ENCODE measurements at regions not wholly inside any gene's neighbourhood (a gene's known extent, or its start where the extent isn't known, plus 50 kb on each side); places are given as distances from the start of the nearest gene placed in this dataset.
"Not testable (repeated sequence)": the region's sequence is repeated elsewhere in the genome, so short reads cannot be mapped to it uniquely, and the experiment has no call there.

- Histone ChIP-seq H2BK15ac (ENCODE audit: low read depth, poor library complexity, severe bottlenecking) (no peak overlapping the region), H3K4me2 (ENCODE audit: low read length, poor library complexity, severe bottlenecking) (no peak overlapping the region), H3K4me1 (ENCODE audit: control insufficient read depth, insufficient read depth, low read depth, low read length) (no peaks in the 10 kb centered on the region), H2AFZ (ENCODE audit: low read depth, low read length) (no peak overlapping the region), H3K4me3 (ENCODE audit: insufficient read depth in 1 of 2, low read depth in 1 of 2, low read length in 2 of 2) (no peak overlapping the region), H3K79me1 (replicated peaks; ENCODE audit: low read length, poor library complexity, severe bottlenecking) (no peaks in the 10 kb centered on the region), H3K9ac (ENCODE audit: low read length) (no peak overlapping the region), H4K8ac (ENCODE audit: low read length) (no peak overlapping the region), H2BK12ac (ENCODE audit: low read length in 2 of 2) (no peak overlapping the region), H3K4ac (ENCODE audit: low read depth in 1 of 2, low read length in 2 of 2) (no peak overlapping the region), H3K14ac (ENCODE audit: low read length in 2 of 2) (no peak overlapping the region), H2BK120ac (ENCODE audit: low read depth, low read length) (no peak overlapping the region), H3K27me3 (ENCODE audit: control insufficient read depth in 1 of 2, insufficient read depth in 1 of 2, low read length in 2 of 2) (no peaks in the 10 kb centered on the region), H3K9me3 (ENCODE audit: control insufficient read depth, low read length) (peaks cover 20% of the 10 kb centered on the region), H2BK5ac (ENCODE audit: low read depth, low read length, poor library complexity, severe bottlenecking) (no peak overlapping the region), H3K27ac (ENCODE audit: low read length, poor library complexity, severe bottlenecking) (no peak overlapping the region), H4K91ac (ENCODE audit: low read length) (no peak overlapping the region), H2AK5ac (ENCODE audit: low read length, severe bottlenecking) (no peak overlapping the region), H3K23ac (ENCODE audit: low read length in 2 of 2) (no peak overlapping the region), H3K36me3 (ENCODE audit: control insufficient read depth in 1 of 2, insufficient read depth in 2 of 2, low read depth in 1 of 2, low read length in 2 of 2) (no peaks in the 10 kb centered on the region), H3K18ac (ENCODE audit: low read depth in 1 of 2, low read length in 2 of 2) (no peak overlapping the region)
- DNase-seq, result no peak
- whole genome bisulfite sequencing, result 59% methylated on average over 1 of the region's 2 CpGs
Measured at GRCh38 chr3:82378392-82378791, 616.9 kb upstream of the GBE1 start.

GRCh38 chr3:82376883-82377282 lies 615.4 kb upstream of the GBE1 start:
- no peak overlapping the region for H3K4me3 ChIP-seq (ENCODE audit: insufficient read depth in 1 of 2, low read depth in 1 of 2, low read length in 2 of 2)
- H3K79me1 ChIP-seq (replicated peaks; ENCODE audit: low read length, poor library complexity, severe bottlenecking), result no peaks in the 10 kb centered on the region
- no peaks in the 10 kb centered on the region for H3K36me3 ChIP-seq (ENCODE audit: control insufficient read depth in 1 of 2, insufficient read depth in 2 of 2, low read depth in 1 of 2, low read length in 2 of 2)
- peaks cover 20% of the 10 kb centered on the region for H3K9me3 ChIP-seq (ENCODE audit: control insufficient read depth, low read length)
- no peak overlapping the region for H3K18ac ChIP-seq (ENCODE audit: low read depth in 1 of 2, low read length in 2 of 2)
- no peak overlapping the region for H4K91ac ChIP-seq (ENCODE audit: low read length)
- H4K8ac ChIP-seq (ENCODE audit: low read length), result no peak overlapping the region
- H3K4ac ChIP-seq (ENCODE audit: low read depth in 1 of 2, low read length in 2 of 2), result no peak overlapping the region
- H2BK5ac ChIP-seq (ENCODE audit: low read depth, low read length, poor library complexity, severe bottlenecking), result no peak overlapping the region
- H2BK12ac ChIP-seq (ENCODE audit: low read length in 2 of 2), result no peak overlapping the region
- H3K4me2 ChIP-seq (ENCODE audit: low read length, poor library complexity, severe bottlenecking), result no peak overlapping the region
- 34% methylated on average over 2 of the region's 3 CpGs for WGBS
- no peaks in the 10 kb centered on the region for H3K4me1 ChIP-seq (ENCODE audit: control insufficient read depth, insufficient read depth, low read depth, low read length)
- no peak overlapping the region for H2BK15ac ChIP-seq (ENCODE audit: low read depth, poor library complexity, severe bottlenecking)
- H3K27me3 ChIP-seq (ENCODE audit: control insufficient read depth in 1 of 2, insufficient read depth in 1 of 2, low read length in 2 of 2), result no peaks in the 10 kb centered on the region
- DNase-seq, result no peak
- H2BK120ac ChIP-seq (ENCODE audit: low read depth, low read length), result no peak overlapping the region
- H3K23ac ChIP-seq (ENCODE audit: low read length in 2 of 2), result no peak overlapping the region
- no peak overlapping the region for H3K9ac ChIP-seq (ENCODE audit: low read length)
- H2AK5ac ChIP-seq (ENCODE audit: low read length, severe bottlenecking), result no peak overlapping the region
- no peak overlapping the region for H3K14ac ChIP-seq (ENCODE audit: low read length in 2 of 2)
- H2AFZ ChIP-seq (ENCODE audit: low read depth, low read length), result no peak overlapping the region
- H3K27ac ChIP-seq (ENCODE audit: low read length, poor library complexity, severe bottlenecking), result no peak overlapping the region

- H3K14ac ChIP-seq (ENCODE audit: low read length in 2 of 2); DNase-seq; H3K4me3 ChIP-seq (ENCODE audit: insufficient read depth in 1 of 2, low read depth in 1 of 2, low read length in 2 of 2); H2BK12ac ChIP-seq (ENCODE audit: low read length in 2 of 2); H3K23ac ChIP-seq (ENCODE audit: low read length in 2 of 2); H3K4me2 ChIP-seq (ENCODE audit: low read length, poor library complexity, severe bottlenecking); H3K27ac ChIP-seq (ENCODE audit: low read length, poor library complexity, severe bottlenecking); H2BK15ac ChIP-seq (ENCODE audit: low read depth, poor library complexity, severe bottlenecking); H3K4me1 ChIP-seq (ENCODE audit: control insufficient read depth, insufficient read depth, low read depth, low read length); H2BK120ac ChIP-seq (ENCODE audit: low read depth, low read length); H3K36me3 ChIP-seq (ENCODE audit: control insufficient read depth in 1 of 2, insufficient read depth in 2 of 2, low read depth in 1 of 2, low read length in 2 of 2); H3K18ac ChIP-seq (ENCODE audit: low read depth in 1 of 2, low read length in 2 of 2); H4K91ac ChIP-seq (ENCODE audit: low read length); H2AK5ac ChIP-seq (ENCODE audit: low read length, severe bottlenecking); H2BK5ac ChIP-seq (ENCODE audit: low read depth, low read length, poor library complexity, severe bottlenecking); H3K4ac ChIP-seq (ENCODE audit: low read depth in 1 of 2, low read length in 2 of 2); H2AFZ ChIP-seq (ENCODE audit: low read depth, low read length); H4K8ac ChIP-seq (ENCODE audit: low read length); H3K27me3 ChIP-seq (ENCODE audit: control insufficient read depth in 1 of 2, insufficient read depth in 1 of 2, low read length in 2 of 2); H3K9ac ChIP-seq (ENCODE audit: low read length); H3K79me1 ChIP-seq (replicated peaks; ENCODE audit: low read length, poor library complexity, severe bottlenecking): not testable (repeated sequence)
- H3K9me3 ChIP-seq (ENCODE audit: control insufficient read depth, low read length), result peaks cover 16% of the 10 kb centered on the region
- WGBS, result 68% methylated on average over 3 of the region's 4 CpGs
Measured at GRCh38 chr3:82373833-82374232, 612.4 kb upstream of the GBE1 start.

- Histone ChIP-seq H3K4me2 (ENCODE audit: low read length, poor library complexity, severe bottlenecking) (no peak overlapping the region), H2BK15ac (ENCODE audit: low read depth, poor library complexity, severe bottlenecking) (no peak overlapping the region), H2BK120ac (ENCODE audit: low read depth, low read length) (no peak overlapping the region), H2BK12ac (ENCODE audit: low read length in 2 of 2) (no peak overlapping the region), H3K14ac (ENCODE audit: low read length in 2 of 2) (no peak overlapping the region), H3K36me3 (ENCODE audit: control insufficient read depth in 1 of 2, insufficient read depth in 2 of 2, low read depth in 1 of 2, low read length in 2 of 2) (no peaks in the 10 kb centered on the region), H3K23ac (ENCODE audit: low read length in 2 of 2) (no peak overlapping the region), H3K9me3 (ENCODE audit: control insufficient read depth, low read length) (no peaks in the 10 kb centered on the region), H3K27me3 (ENCODE audit: control insufficient read depth in 1 of 2, insufficient read depth in 1 of 2, low read length in 2 of 2) (no peaks in the 10 kb centered on the region), H2BK5ac (ENCODE audit: low read depth, low read length, poor library complexity, severe bottlenecking) (no peak overlapping the region), H4K91ac (ENCODE audit: low read length) (no peak overlapping the region), H4K8ac (ENCODE audit: low read length) (no peak overlapping the region), H3K4ac (ENCODE audit: low read depth in 1 of 2, low read length in 2 of 2) (no peak overlapping the region), H3K9ac (ENCODE audit: low read length) (no peak overlapping the region), H3K4me3 (ENCODE audit: insufficient read depth in 1 of 2, low read depth in 1 of 2, low read length in 2 of 2) (no peak overlapping the region), H3K79me1 (replicated peaks; ENCODE audit: low read length, poor library complexity, severe bottlenecking) (no peaks in the 10 kb centered on the region), H2AK5ac (ENCODE audit: low read length, severe bottlenecking) (no peak overlapping the region), H3K27ac (ENCODE audit: low read length, poor library complexity, severe bottlenecking) (no peak overlapping the region), H3K18ac (ENCODE audit: low read depth in 1 of 2, low read length in 2 of 2) (no peak overlapping the region), H3K4me1 (ENCODE audit: control insufficient read depth, insufficient read depth, low read depth, low read length) (no peaks in the 10 kb centered on the region), H2AFZ (ENCODE audit: low read depth, low read length) (no peak overlapping the region)
- no peak for DNase-seq
- 78% methylated on average over 2 of the region's 4 CpGs for WGBS
Measured at GRCh38 chr3:82364827-82365226, 603.4 kb upstream of the GBE1 start.

Measured in mesenchymal stem cell (in vitro differentiated cells and primary cell).